CD4-positive, alpha-beta T cell treated with Interleukin-4 for 1 hour (primary cell): ENCODE measurements at regions not wholly inside any gene's neighbourhood (a gene's known extent, or its start where the extent isn't known, plus 50 kb on each side); places are given as distances from the start of the nearest gene placed in this dataset.
"Not testable (repeated sequence)": the region's sequence is repeated elsewhere in the genome, so short reads cannot be mapped to it uniquely, and the experiment has no call there.

Experiments used
- DNase-seq, 2 donors: peaks; one replicate each; pipeline ENCODE4 v3.0.0-alpha.2; 2020 to 2022

GRCh38 chr2:160736148-160737028 lies 242.8 kb upstream of the RBMS1 start:
- DNase-seq, result no peak

- DNase-seq, result no peak
Measured at GRCh38 chr2:160737247-160737646, 243.6 kb upstream of the RBMS1 start.

- no peak for DNase-seq
Measured at GRCh38 chr2:160741271-160741670, 247.7 kb upstream of the RBMS1 start.

GRCh38 chr2:160741815-160742214 lies 248.2 kb upstream of the RBMS1 start:
- no peak for DNase-seq

- DNase-seq, result peak in 1 of 2 donors; percentile 44
Measured at GRCh38 chr2:160742667-160743066, 249.1 kb upstream of the RBMS1 start.

GRCh38 chr2:160747501-160748170 lies 254.0 kb upstream of the RBMS1 start:
- no peak for DNase-seq

- DNase-seq, result no peak
Measured at GRCh38 chr2:160751021-160751420, 257.4 kb upstream of the RBMS1 start.

- no peak for DNase-seq
Measured at GRCh38 chr2:160752475-160753330, 259.1 kb upstream of the RBMS1 start.

- no peak for DNase-seq
Measured at GRCh38 chr2:160753331-160753654, 259.7 kb upstream of the RBMS1 start.

- no peak for DNase-seq
Measured at GRCh38 chr2:160753960-160754359, 260.4 kb upstream of the RBMS1 start.

- no peak for DNase-seq
Measured at GRCh38 chr2:160756481-160756880, 262.9 kb upstream of the RBMS1 start.

GRCh38 chr2:160762493-160763128 lies 269.0 kb upstream of the RBMS1 start:
- not testable (repeated sequence) for DNase-seq

- no peak for DNase-seq
Measured at GRCh38 chr2:160783474-160783873, 289.9 kb upstream of the RBMS1 start.

GRCh38 chr2:160784034-160784433 lies 290.4 kb upstream of the RBMS1 start:
- DNase-seq, result no peak

GRCh38 chr2:160790738-160791137 lies 297.1 kb upstream of the RBMS1 start:
- DNase-seq, result no peak

- DNase-seq, result no peak
Measured at GRCh38 chr2:160791884-160792283, 298.3 kb upstream of the RBMS1 start.

GRCh38 chr2:160792837-160793236 lies 299.2 kb upstream of the RBMS1 start:
- DNase-seq, result no peak

GRCh38 chr2:160794926-160795325 lies 301.3 kb upstream of the RBMS1 start:
- no peak for DNase-seq

GRCh38 chr2:160803881-160804280 lies 310.3 kb upstream of the RBMS1 start:
- no peak for DNase-seq

- DNase-seq, result no peak
Measured at GRCh38 chr2:160810406-160810805, 316.8 kb upstream of the RBMS1 start.

- no peak for DNase-seq
Measured at GRCh38 chr2:160812830-160813505, 319.4 kb upstream of the RBMS1 start.

- no peak for DNase-seq
Measured at GRCh38 chr2:160813506-160813858, 319.9 kb upstream of the RBMS1 start.
